A673 (cell line): ENCODE measurements at regions not wholly inside any gene's neighbourhood (a gene's known extent, or its start where the extent isn't known, plus 50 kb on each side); places are given as distances from the start of the nearest gene placed in this dataset.
"Not testable (repeated sequence)": the region's sequence is repeated elsewhere in the genome, so short reads cannot be mapped to it uniquely, and the experiment has no call there.

Source experiments
- CTCF ChIP-seq: fragments of 300-800, 200-600 bp; sonication (generic); conservative IDR thresholded peaks from 2 replicates; pipeline ENCODE4 v1.5.1; 2017; ENCODE audit warnings: low read depth, mild to moderate bottlenecking, antibody characterized with exemption, low read length, moderate library complexity, mixed read lengths
- EZH2 ChIP-seq: fragments of 200-600 bp; sonication (generic); IDR thresholded peaks from 2 replicates; pipeline ENCODE4 v1.6.1; 2017; ENCODE audit warnings: borderline replicate concordance, low read depth, mild to moderate bottlenecking, mixed read lengths, antibody characterized with exemption, low read length; ENCODE audit not compliant: poor library complexity, severe bottlenecking

- TF ChIP-seq CTCF, EZH2: not testable (repeated sequence)
Measured at GRCh38 chr6:166231181-166231580, 63.5 kb upstream of the TBXT start.
